ENCODE measurements at regions not wholly inside any gene's neighbourhood (a gene's known extent, or its start where the extent isn't known, plus 50 kb on each side); places are given as distances from the start of the nearest gene placed in this dataset.
"Not testable (repeated sequence)": the region's sequence is repeated elsewhere in the genome, so short reads cannot be mapped to it uniquely, and the experiment has no call there.

- TF ChIP-seq CTCF (IDR thresholded peaks at IDR 0.05) (no peak), POLR2AphosphoS5 (IDR thresholded peaks at IDR 0.05) (no peak), POLR2A (IDR thresholded peaks at IDR 0.05) (no peak), EP300 (IDR thresholded peaks at IDR 0.05) (no peak)
- ATAC-seq = no peak
- Histone ChIP-seq H3K36me3 (peaks cover 0 to 6% of the 10 kb centered on the region in 2 donors), H3K4me1 (peaks cover 0 to 3% (median 0%) of the 10 kb centered on the region in 3 donors), H3K9me3 (no peaks in the 10 kb centered on the region), H3K4me3 (no peak overlapping the region), H3K27me3 (no peaks in the 10 kb centered on the region), H3K27ac (no peak overlapping the region)
- 86 to 91% methylated on average over 1 to 3 of the region's 3 CpGs for WGBS, 2 donors (ENCODE audit: low coverage in 1 of 2)
These were observed 167.7 kb upstream of the KCTD7 start for GRCh38 chr7:66460921-66461361.

GRCh38 chr7:66461397-66461796, 167.3 kb upstream of the KCTD7 start:
- not testable (repeated sequence) for H3K9me3 ChIP-seq, ATAC-seq, H3K36me3 ChIP-seq, H3K27me3 ChIP-seq, H3K4me3 ChIP-seq, H3K27ac ChIP-seq, H3K4me1 ChIP-seq
- 94 to 95% methylated on average over 2 to 4 of the region's 4 CpGs for WGBS, 2 donors (ENCODE audit: low coverage in 1 of 2)

GRCh38 chr7:66462831-66463230, 165.8 kb upstream of the KCTD7 start:
- not testable (repeated sequence) for ATAC-seq, H3K9me3 ChIP-seq, H3K27me3 ChIP-seq, H3K4me3 ChIP-seq, H3K27ac ChIP-seq, H3K4me1 ChIP-seq
- 100% methylated on average over 2 of the region's 4 CpGs; no CpG with 5 or more reads in 1 of the 2 donors for WGBS, 2 donors (ENCODE audit: low coverage in 1 of 2)
- peaks cover 0 to 12% of the 10 kb centered on the region in 2 donors for H3K36me3 ChIP-seq

- peaks cover 0 to 12% of the 10 kb centered on the region in 2 donors for H3K36me3 ChIP-seq
These were observed 164.6 kb upstream of the KCTD7 start for GRCh38 chr7:66464059-66464458.

GRCh38 chr7:66466081-66466600, 162.5 kb upstream of the KCTD7 start:
- 85 to 94% methylated on average over 5 to 6 of the region's 8 CpGs for WGBS, 2 donors (ENCODE audit: low coverage in 1 of 2)
- no peaks in the 10 kb centered on the region for H3K27me3 ChIP-seq

More at GRCh38 chr7:66464059-66464458, 164.6 kb upstream of the KCTD7 start:
- Histone ChIP-seq H3K9me3 (no peaks in the 10 kb centered on the region), H3K27me3 (no peaks in the 10 kb centered on the region), H3K4me3 (no peak overlapping the region), H3K27ac (no peak overlapping the region), H3K4me1 (peaks cover 0 to 3% (median 0%) of the 10 kb centered on the region in 3 donors)
- WGBS, 2 donors (ENCODE audit: low coverage in 1 of 2) = 93 to 98% methylated on average over 5 to 6 of the region's 6 CpGs
- ATAC-seq = no peak
- TF ChIP-seq EP300 (IDR thresholded peaks at IDR 0.05) = no peak
- TF ChIP-seq POLR2A (IDR thresholded peaks at IDR 0.05) = no peak

GRCh38 chr7:66467887-66468286, 160.8 kb upstream of the KCTD7 start:
- no peaks in the 10 kb centered on the region for H3K4me1 ChIP-seq
- WGBS, 2 donors (ENCODE audit: low coverage in 1 of 2) = 95 to 97% methylated on average over 2 of the region's 2 CpGs
- no peak overlapping the region for H3K27ac ChIP-seq
- peaks cover 0 to 12% of the 10 kb centered on the region in 2 donors for H3K36me3 ChIP-seq
- H3K9me3 ChIP-seq = no peaks in the 10 kb centered on the region
- H3K27me3 ChIP-seq = no peaks in the 10 kb centered on the region
- no peak for ATAC-seq
- TF ChIP-seq POLR2A (IDR thresholded peaks at IDR 0.05) (no peak), EP300 (IDR thresholded peaks at IDR 0.05) (no peak), CTCF (IDR thresholded peaks at IDR 0.05) (no peak), POLR2AphosphoS5 (IDR thresholded peaks at IDR 0.05) (no peak)
- H3K4me3 ChIP-seq = no peak overlapping the region

More at GRCh38 chr7:66466081-66466600, 162.5 kb upstream of the KCTD7 start:
- ATAC-seq = no peak
- TF ChIP-seq CTCF (IDR thresholded peaks at IDR 0.05) (no peak), POLR2A (IDR thresholded peaks at IDR 0.05) (no peak), EP300 (IDR thresholded peaks at IDR 0.05) (no peak), POLR2AphosphoS5 (IDR thresholded peaks at IDR 0.05) (no peak)
- Histone ChIP-seq H3K4me3 (no peak overlapping the region), H3K4me1 (no peaks in the 10 kb centered on the region), H3K36me3 (peaks cover 0 to 12% of the 10 kb centered on the region in 2 donors), H3K9me3 (no peaks in the 10 kb centered on the region), H3K27ac (no peak overlapping the region)

GRCh38 chr7:66473064-66473463, 155.6 kb upstream of the KCTD7 start:
- H3K4me3 ChIP-seq, H3K4me1 ChIP-seq, H3K27ac ChIP-seq, H3K27me3 ChIP-seq, H3K9me3 ChIP-seq, ATAC-seq: not testable (repeated sequence)
- H3K36me3 ChIP-seq = peaks cover 0 to 45% of the 10 kb centered on the region in 2 donors
- 67 to 94% methylated on average over 1 to 3 of the region's 3 CpGs for WGBS, 2 donors (ENCODE audit: low coverage in 1 of 2)
